ENCODE measurements at regions not wholly inside any gene's neighbourhood (a gene's known extent, or its start where the extent isn't known, plus 50 kb on each side); places are given as distances from the start of the nearest gene placed in this dataset.
"Not testable (repeated sequence)": the region's sequence is repeated elsewhere in the genome, so short reads cannot be mapped to it uniquely, and the experiment has no call there.

GRCh38 chr1:234823191-234824176 is 213.5 kb upstream of the IRF2BP2 start:
- no peaks in the 10 kb centered on the region for H3K4me1 ChIP-seq (ENCODE audit: control insufficient read depth, insufficient read depth, low read length)
- H3K36me3 ChIP-seq (ENCODE audit: control insufficient read depth, insufficient read depth, low read length): no peaks in the 10 kb centered on the region
- no peaks in the 10 kb centered on the region for H3K9me3 Mint-ChIP-seq
- H3K9me3 ChIP-seq (ENCODE audit: control insufficient read depth, insufficient read depth, low read length): no peaks in the 10 kb centered on the region
- peaks cover 5 to 10% of the 10 kb centered on the region in 2 donors for H3K27me3 Mint-ChIP-seq (ENCODE audit: low read depth in 2 of 2)
- intact Hi-C loops (cut with micrococcal nuclease): no loop called here
- WGBS (ENCODE audit: insufficient coverage): 88% methylated on average over 16 of the region's 16 CpGs
- ATAC-seq (no peak), DNase-seq (no peak)
- no peak overlapping the region for H3K27ac Mint-ChIP-seq
- no peaks in the 10 kb centered on the region for H3K27me3 ChIP-seq (ENCODE audit: control insufficient read depth, insufficient read depth, low read length)
- no peak overlapping the region for H3K4me3 Mint-ChIP-seq
- H3K4me3 ChIP-seq (ENCODE audit: low read length): no peak overlapping the region
- H3K36me3 Mint-ChIP-seq: no peaks in the 10 kb centered on the region
- no peak for TF ChIP-seq CTCF (IDR thresholded peaks at IDR 0.05)
- H3K27ac ChIP-seq (ENCODE audit: low read length): no peak overlapping the region
- no peaks in the 10 kb centered on the region for H3K4me1 Mint-ChIP-seq

- WGBS (ENCODE audit: insufficient coverage): 100% methylated on average over 5 of the region's 6 CpGs
- H3K9me3 Mint-ChIP-seq: no peaks in the 10 kb centered on the region
- TF ChIP-seq CTCF (IDR thresholded peaks at IDR 0.05): no peak
- no peaks in the 10 kb centered on the region for H3K27me3 Mint-ChIP-seq (ENCODE audit: low read depth in 2 of 2)
- DNase-seq (no peak), ATAC-seq (no peak)
- no peaks in the 10 kb centered on the region for H3K36me3 ChIP-seq (ENCODE audit: control insufficient read depth, insufficient read depth, low read length)
- H3K4me3 Mint-ChIP-seq: no peak overlapping the region
- no peaks in the 10 kb centered on the region for H3K4me1 ChIP-seq (ENCODE audit: control insufficient read depth, insufficient read depth, low read length)
- no peaks in the 10 kb centered on the region for H3K4me1 Mint-ChIP-seq
- no peaks in the 10 kb centered on the region for H3K36me3 Mint-ChIP-seq
- intact Hi-C loops (cut with micrococcal nuclease): no loop called here
- no peak overlapping the region for H3K4me3 ChIP-seq (ENCODE audit: low read length)
- H3K27me3 ChIP-seq (ENCODE audit: control insufficient read depth, insufficient read depth, low read length): no peaks in the 10 kb centered on the region
- no peaks in the 10 kb centered on the region for H3K9me3 ChIP-seq (ENCODE audit: control insufficient read depth, insufficient read depth, low read length)
- H3K27ac ChIP-seq (ENCODE audit: low read length): no peak overlapping the region
- H3K27ac Mint-ChIP-seq: no peak overlapping the region
Measured at GRCh38 chr1:234821840-234822239, 211.9 kb upstream of the IRF2BP2 start.

- DNase-seq (no peak), ATAC-seq (no peak)
- Histone ChIP-seq H3K9me3 (ENCODE audit: control insufficient read depth, insufficient read depth, low read length) (no peaks in the 10 kb centered on the region), H3K36me3 (ENCODE audit: control insufficient read depth, insufficient read depth, low read length) (no peaks in the 10 kb centered on the region), H3K4me1 (ENCODE audit: control insufficient read depth, insufficient read depth, low read length) (no peaks in the 10 kb centered on the region), H3K27me3 (ENCODE audit: control insufficient read depth, insufficient read depth, low read length) (no peaks in the 10 kb centered on the region), H3K4me3 (ENCODE audit: low read length) (no peak overlapping the region), H3K27ac (ENCODE audit: low read length) (no peak overlapping the region)
- Mint-ChIP-seq H3K4me1 (no peaks in the 10 kb centered on the region), H3K36me3 (no peaks in the 10 kb centered on the region), H3K27me3 (ENCODE audit: low read depth in 2 of 2) (no peaks in the 10 kb centered on the region), H3K9me3 (no peaks in the 10 kb centered on the region), H3K27ac (no peak overlapping the region), H3K4me3 (no peak overlapping the region)
- 84% methylated on average over 1 of the region's 1 CpG for WGBS (ENCODE audit: insufficient coverage)
- TF ChIP-seq CTCF (IDR thresholded peaks at IDR 0.05): no peak
- intact Hi-C loops (cut with micrococcal nuclease): no loop called here
Measured at GRCh38 chr1:234820597-234820996, 210.6 kb upstream of the IRF2BP2 start.

DNA sequence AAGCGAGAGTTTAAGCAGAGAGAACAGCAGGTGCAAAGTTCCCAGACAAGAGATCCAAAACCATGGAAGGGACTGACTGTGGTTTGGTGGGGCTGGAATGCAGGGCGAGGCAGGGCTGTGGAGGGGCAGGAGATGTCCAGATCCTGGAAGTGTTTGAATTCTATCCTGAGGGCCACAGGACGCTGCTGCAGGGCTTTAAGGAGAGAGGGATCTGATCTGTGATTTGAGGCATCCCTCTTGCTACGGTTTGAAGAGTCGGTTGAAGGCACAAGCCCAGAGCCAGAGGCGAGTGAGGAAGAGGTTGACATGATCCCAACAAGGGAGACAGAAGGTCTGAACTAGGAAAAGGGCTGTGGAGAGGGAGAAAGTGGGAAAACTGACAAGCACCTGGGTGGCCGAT is 209.9 kb upstream of the IRF2BP2 start:
- ATAC-seq; H3K4me1 Mint-ChIP-seq; H3K36me3 Mint-ChIP-seq; H3K4me3 ChIP-seq (ENCODE audit: low read length); H3K27ac Mint-ChIP-seq; H3K9me3 ChIP-seq (ENCODE audit: control insufficient read depth, insufficient read depth, low read length); H3K27ac ChIP-seq (ENCODE audit: low read length); H3K4me3 Mint-ChIP-seq; intact Hi-C loops (cut with micrococcal nuclease); H3K36me3 ChIP-seq (ENCODE audit: control insufficient read depth, insufficient read depth, low read length); H3K27me3 Mint-ChIP-seq (ENCODE audit: low read depth in 2 of 2); H3K27me3 ChIP-seq (ENCODE audit: control insufficient read depth, insufficient read depth, low read length); H3K4me1 ChIP-seq (ENCODE audit: control insufficient read depth, insufficient read depth, low read length); H3K9me3 Mint-ChIP-seq; DNase-seq: not testable (repeated sequence)
- 100% methylated on average over 1 of the region's 7 CpGs for WGBS (ENCODE audit: insufficient coverage)

- intact Hi-C loops (cut with micrococcal nuclease); DNase-seq; H3K27me3 Mint-ChIP-seq (ENCODE audit: low read depth in 2 of 2); H3K36me3 Mint-ChIP-seq; H3K9me3 Mint-ChIP-seq; H3K4me1 Mint-ChIP-seq; H3K4me3 Mint-ChIP-seq; H3K36me3 ChIP-seq (ENCODE audit: control insufficient read depth, insufficient read depth, low read length); H3K27me3 ChIP-seq (ENCODE audit: control insufficient read depth, insufficient read depth, low read length); ATAC-seq; H3K27ac Mint-ChIP-seq; H3K4me1 ChIP-seq (ENCODE audit: control insufficient read depth, insufficient read depth, low read length); H3K27ac ChIP-seq (ENCODE audit: low read length); H3K9me3 ChIP-seq (ENCODE audit: control insufficient read depth, insufficient read depth, low read length); H3K4me3 ChIP-seq (ENCODE audit: low read length): not testable (repeated sequence)
- 100% methylated on average over 1 of the region's 5 CpGs for WGBS (ENCODE audit: insufficient coverage)
Measured at GRCh38 chr1:234818040-234818387, 208.0 kb upstream of the IRF2BP2 start.

DNA sequence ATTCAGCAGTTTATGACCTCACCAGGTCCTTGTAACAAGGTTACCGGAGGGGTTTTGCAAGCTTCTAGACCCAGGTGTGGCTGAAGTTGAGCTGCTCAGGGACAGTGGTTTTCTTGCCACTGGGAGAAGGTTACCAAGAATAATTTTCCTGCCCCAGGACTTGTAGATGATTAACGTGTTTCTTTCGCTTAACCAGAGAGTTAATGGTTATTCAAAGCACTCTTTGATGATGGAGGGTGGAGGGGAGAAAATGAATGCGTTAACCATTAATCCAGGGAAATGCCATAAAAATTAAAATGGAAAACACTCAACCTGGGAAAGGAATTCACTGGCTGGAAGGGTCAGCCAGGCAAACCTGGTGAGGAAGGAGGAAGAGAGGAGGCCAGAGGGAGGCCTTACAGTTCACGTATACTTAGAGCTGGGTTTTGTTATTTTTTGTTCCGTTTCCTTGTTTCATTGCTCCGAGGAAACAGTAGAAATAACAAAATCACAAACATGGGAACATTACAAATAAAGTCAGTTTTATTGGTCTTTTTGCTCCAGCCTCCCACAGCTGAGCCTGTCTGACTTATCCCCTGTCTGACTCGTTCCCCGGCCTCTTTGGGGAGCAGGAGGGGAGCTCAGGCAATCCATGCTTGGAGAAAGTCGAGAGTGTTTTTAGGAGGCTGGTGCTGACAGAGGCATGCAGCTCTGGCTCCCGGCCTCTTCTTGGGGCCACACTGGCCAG is 207.5 kb upstream of the IRF2BP2 start:
- H3K27me3 ChIP-seq (ENCODE audit: control insufficient read depth, insufficient read depth, low read length); H3K27ac Mint-ChIP-seq; intact Hi-C loops (cut with micrococcal nuclease); H3K36me3 ChIP-seq (ENCODE audit: control insufficient read depth, insufficient read depth, low read length); H3K4me1 ChIP-seq (ENCODE audit: control insufficient read depth, insufficient read depth, low read length); ATAC-seq; H3K4me3 ChIP-seq (ENCODE audit: low read length); H3K27ac ChIP-seq (ENCODE audit: low read length); H3K9me3 ChIP-seq (ENCODE audit: control insufficient read depth, insufficient read depth, low read length); H3K4me3 Mint-ChIP-seq; H3K27me3 Mint-ChIP-seq (ENCODE audit: low read depth in 2 of 2); H3K36me3 Mint-ChIP-seq; DNase-seq; H3K4me1 Mint-ChIP-seq; H3K9me3 Mint-ChIP-seq: not testable (repeated sequence)
- 100% methylated on average over 8 of the region's 11 CpGs for WGBS (ENCODE audit: insufficient coverage)
